K562 (cell line): ENCODE measurements at regions not wholly inside any gene's neighbourhood (a gene's known extent, or its start where the extent isn't known, plus 50 kb on each side); places are given as distances from the start of the nearest gene placed in this dataset.

Experiments used
- ATAC-seq: fragments of 200-7000 bp; cut with Tn5 transposase; 3 replicates; pipeline ENCODE4 v1.9.1; 2020; ENCODE audit warnings: moderate library complexity
- BruUV-seq: library from RNA; stranded (reverse); fragments of 400-500 nt; replicated peaks from 2 replicates; lab custom pipeline; 2021; lab: Mats Ljungman, UMichigan
- CTCF ChIA-PET: fragments of 300-600 bp; formaldehyde crosslinking; extraction: SDS; loops from one replicate; lab custom pipeline; 2021; ENCODE audit warnings: low intra/inter-chr PET ratio; lab: Yijun Ruan, JAX
- POLR2A ChIA-PET: fragments of 300-600, 350-650 bp; sonication (Branson Sonifier 250); formaldehyde crosslinking; extraction: SDS; loops from one replicate; lab custom pipeline; 2021; ENCODE audit warnings: antibody characterized with exemption, inconsistent platforms; lab: Yijun Ruan, JAX
- DNase-seq, 4 experiments: peaks; one replicate each; pipeline versions ENCODE4 v3.0.0 to v3.0.0-alpha.2; 2011 to 2018; ENCODE audit warnings: low spot score in 3 of 4, mixed read lengths in 3 of 4; ENCODE audit errors: extremely low read depth in 1 of 4
- FAIRE-seq: peaks from 2 replicates; lab custom pipeline; 2011; peaks lifted over from hg19 to GRCh38; lab: Jason Lieb, UNC
- H2AFZ ChIP-seq: 2 replicates; pipeline ENCODE4 v1.6.0; 2011; ENCODE audit warnings: low read depth, low read length, control low read depth, inconsistent platforms
- H3K27ac ChIP-seq: fragments of 200-600 bp; 3 replicates; pipeline ENCODE4 v1.8.0; 2011; ENCODE audit warnings: low read depth, mild to moderate bottlenecking, control low read depth, inconsistent platforms, low read length, moderate library complexity, mixed read lengths; ENCODE audit errors: extremely low read depth
- H3K27me3 ChIP-seq, 2 experiments: fragments of 300-600 bp in 1 of 2; 2 replicates in 1 of 2; 3 replicates in 1 of 2; pipeline versions ENCODE4 v1.6.0 to v1.8.0; 2011; ENCODE audit warnings: inconsistent platforms in 2 of 2, low read length in 2 of 2, mild to moderate bottlenecking in 1 of 2, mixed read lengths in 1 of 2, moderate library complexity in 1 of 2; ENCODE audit not compliant: control insufficient read depth in 2 of 2, insufficient read depth in 2 of 2
- H3K36me3 ChIP-seq: fragments of 300-600 bp; 3 replicates; pipeline ENCODE4 v1.8.0; 2011; ENCODE audit warnings: mild to moderate bottlenecking, low read length, inconsistent platforms; ENCODE audit not compliant: control insufficient read depth, insufficient read depth
- H3K4me1 ChIP-seq, 2 experiments: fragments of 200-600 bp in 1 of 2; replicated peaks in 1 of 2; 2 replicates in 1 of 2; 3 replicates in 1 of 2; pipeline versions ENCODE4 v1.5.1 to v1.8.0; 2011; ENCODE audit warnings: inconsistent platforms in 2 of 2, low read length in 2 of 2, mild to moderate bottlenecking in 1 of 2, mixed read lengths in 1 of 2, moderate library complexity in 1 of 2; ENCODE audit not compliant: control insufficient read depth in 2 of 2, insufficient read depth in 2 of 2
- H3K4me2 ChIP-seq: 2 replicates; pipeline ENCODE4 v1.6.1; 2011; ENCODE audit warnings: low read length, control low read depth, inconsistent platforms, mixed read lengths; ENCODE audit not compliant: insufficient read depth
- H3K4me3 ChIP-seq: fragments of 200-600 bp; sonication (generic), shearing (Covaris generic); 2 replicates; pipeline ENCODE4 v1.5.1; 2016; ENCODE audit warnings: control low read depth, inconsistent platforms
- H3K79me2 ChIP-seq: fragments of 200-600 bp; 3 replicates; pipeline ENCODE4 v1.8.0; 2011; ENCODE audit warnings: low read length, inconsistent platforms; ENCODE audit not compliant: control insufficient read depth, insufficient read depth
- H3K9ac ChIP-seq, 2 experiments: 2 replicates each; pipeline versions ENCODE4 v1.6.0 to v1.6.1; 2011; ENCODE audit warnings: low read depth in 2 of 2, low read length in 2 of 2, control low read depth in 1 of 2, inconsistent platforms in 1 of 2, mild to moderate bottlenecking in 1 of 2, mixed read lengths in 1 of 2; ENCODE audit not compliant: insufficient read depth in 1 of 2
- H3K9me1 ChIP-seq: one replicate; pipeline ENCODE4 v1.6.0; 2011; ENCODE audit warnings: inconsistent platforms, mild to moderate bottlenecking, low read length, moderate library complexity; ENCODE audit not compliant: control insufficient read depth, insufficient read depth
- H3K9me3 ChIP-seq: replicated peaks from 2 replicates; pipeline ENCODE4 v1.5.1; 2011; ENCODE audit warnings: low read depth, low read length, inconsistent platforms; ENCODE audit not compliant: control insufficient read depth, insufficient read depth
- H4K20me1 ChIP-seq: replicated peaks from 2 replicates; pipeline ENCODE4 v1.6.1; 2011; ENCODE audit warnings: low read length, inconsistent platforms, mixed read lengths; ENCODE audit not compliant: control insufficient read depth, insufficient read depth
- ASH1L ChIP-seq: fragments of 450-650 bp; IDR thresholded peaks from 2 replicates; pipeline ENCODE4 v1.6.1; 2018; ENCODE audit warnings: borderline replicate concordance, mild to moderate bottlenecking, low read depth; ENCODE audit not compliant: partially characterized antibody
- BMI1 ChIP-seq: fragments of 150-350 bp; IDR thresholded peaks from 2 replicates; pipeline ENCODE4 v1.6.1; 2014; ENCODE audit warnings: low read length
- GTF2E2 ChIP-seq: fragments of 200-800 bp; sonication (Bioruptor generic); IDR thresholded peaks from 2 replicates; pipeline ENCODE4 v1.6.1; 2016; ENCODE audit warnings: missing genetic modification characterization, missing compliant biosample characterization
- HLTF ChIP-seq: fragments of 450-650 bp; IDR thresholded peaks from 2 replicates; pipeline ENCODE4 v1.6.1; 2016
- HMG20A ChIP-seq: fragments of 450-650 bp; formaldehyde crosslinking; conservative IDR thresholded peaks from 2 replicates; pipeline ENCODE4 v1.4.0; 2020; ENCODE audit warnings: mild to moderate bottlenecking, mixed read lengths
- MTA3 ChIP-seq: fragments of 450-650 bp; formaldehyde crosslinking; IDR thresholded peaks from 2 replicates; pipeline ENCODE4 v1.6.1; 2017; ENCODE audit warnings: mild to moderate bottlenecking, borderline replicate concordance
- NBN ChIP-seq: fragments of 450-650 bp; IDR thresholded peaks from 2 replicates; pipeline ENCODE4 v1.6.1; 2016; ENCODE audit warnings: low read depth, mild to moderate bottlenecking
- PRMT5 ChIP-seq: sonication (generic); formaldehyde crosslinking; IDR thresholded peaks from 2 replicates; pipeline ENCODE4 v1.5.0; 2020; ENCODE audit warnings: missing genetic modification reagents
- RBM34 ChIP-seq: fragments of 200-400 bp; formaldehyde crosslinking; IDR thresholded peaks from 2 replicates; pipeline ENCODE4 v1.6.1; 2018; ENCODE audit warnings: low read length, borderline replicate concordance; ENCODE audit not compliant: insufficient read depth
- SETDB1 ChIP-seq: IDR thresholded peaks from one replicate; pipeline ENCODE4 v1.6.1; 2012; ENCODE audit warnings: low read length, control low read depth, inconsistent platforms
- SRSF1 ChIP-seq: fragments of 200-400 bp; formaldehyde crosslinking; IDR thresholded peaks from 2 replicates; pipeline ENCODE4 v1.6.1; 2017; ENCODE audit warnings: mild to moderate bottlenecking, low read depth, low read length, moderate library complexity
- SRSF3 ChIP-seq: fragments of 200-400 bp; formaldehyde crosslinking; IDR thresholded peaks from 2 replicates; pipeline ENCODE4 v1.6.1; 2016; ENCODE audit warnings: mild to moderate bottlenecking, low read length, moderate library complexity; ENCODE audit not compliant: insufficient read depth
- TEAD4 ChIP-seq, 2 experiments: sonication (generic) in 1 of 2; formaldehyde crosslinking in 1 of 2; IDR thresholded peaks; 2 replicates each; pipeline versions ENCODE4 v1.6.1 to v1.8.0; 2012 to 2022; ENCODE audit warnings: borderline replicate concordance in 1 of 2, inconsistent platforms in 1 of 2, low read length in 1 of 2, mild to moderate bottlenecking in 1 of 2, missing genetic modification reagents in 1 of 2
- U2AF1 ChIP-seq: fragments of 200-400 bp; formaldehyde crosslinking; optimal IDR thresholded peaks from 2 replicates; pipeline ENCODE3; 2017; ENCODE audit warnings: mild to moderate bottlenecking, low read depth, low read length, moderate library complexity
- ZFP36 ChIP-seq: fragments of 150-350 bp; IDR thresholded peaks from 2 replicates; pipeline ENCODE4 v1.6.1; 2018; ENCODE audit warnings: low read length, low read depth; ENCODE audit not compliant: partially characterized antibody
- ZNF224 ChIP-seq: sonication (generic); formaldehyde crosslinking; IDR thresholded peaks from 2 replicates; pipeline ENCODE4 v1.8.0; 2022; ENCODE audit warnings: mild to moderate bottlenecking, missing genetic modification reagents
- ZNF586 ChIP-seq: fragments of 450-650 bp; formaldehyde crosslinking; conservative IDR thresholded peaks from 2 replicates; pipeline ENCODE4 v1.4.0; 2020; ENCODE audit warnings: mild to moderate bottlenecking, moderate library complexity
- WGBS: fragments of 100-300 bp; shearing (Covaris generic); methylation state at CpG from one replicate; pipeline ENCODE4 v1.1.6; 2016; ENCODE audit warnings: low coverage, mixed read lengths; ENCODE audit not compliant: insufficient coverage; ENCODE audit errors: missing lambda C conversion rate; 5-methylcytosine and 5-hydroxymethylcytosine counted together
- in situ Hi-C: fragments of 300-500 bp; cut with MboI; formaldehyde crosslinking; loops from 4 replicates; pipeline ENCODE4 v1.15.0; 2018; ENCODE audit warnings: inconsistent platforms, mixed read lengths
- intact Hi-C: fragments of 100-400 bp; cut with micrococcal nuclease; formaldehyde crosslinking; loops from 2 replicates; pipeline ENCODE4 v1.14.2; 2022
- TF ChIP-seq, protein P1 (sequence below): fragments of 450-650 bp; IDR thresholded peaks from 2 replicates; pipeline ENCODE4 v1.6.1; 2016; ENCODE audit warnings: missing biosample characterization, missing genetic modification characterization

DNA sequence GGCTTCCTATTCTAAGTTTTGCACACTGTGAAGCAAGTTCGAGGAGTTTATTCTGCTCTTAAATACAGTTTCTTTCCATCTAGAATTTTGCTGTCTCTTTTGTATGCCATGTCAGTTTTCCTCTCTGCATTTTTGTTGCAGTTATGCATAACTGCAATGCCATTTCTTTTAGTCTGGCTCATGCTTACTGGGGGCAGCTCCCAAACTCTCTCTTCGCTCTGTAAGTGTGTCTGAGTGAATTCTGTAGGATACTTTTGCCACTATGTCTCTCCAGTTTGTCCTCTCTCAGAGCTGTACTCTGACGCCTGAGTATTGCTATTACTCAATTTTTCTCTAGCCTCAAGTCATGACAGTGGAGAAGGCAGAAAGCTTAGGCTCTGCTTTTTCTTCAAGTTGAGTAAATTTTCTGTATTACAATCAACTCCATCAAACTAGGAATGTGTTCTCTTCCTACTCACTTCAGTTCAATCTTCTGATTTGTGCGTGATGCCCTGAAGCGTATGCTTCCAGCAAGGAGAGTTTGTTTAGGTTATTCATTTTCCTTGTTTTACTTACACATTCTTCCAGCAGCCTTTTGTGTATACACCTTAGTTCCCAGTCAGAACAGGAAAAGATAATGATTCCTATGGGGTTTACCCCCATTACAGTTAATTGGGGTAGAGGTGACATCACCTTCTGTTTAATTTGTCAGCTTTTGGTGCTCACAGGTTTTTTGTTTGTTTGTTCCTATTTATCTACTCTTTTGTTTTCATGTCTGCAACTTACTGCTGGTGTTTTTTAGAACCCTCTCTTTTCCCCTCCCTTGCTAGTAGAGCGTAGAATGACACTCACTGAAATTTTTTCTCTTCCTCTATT is 430.9 kb downstream of the BCKDHB start:
- FAIRE-seq, result no peak
- TF ChIP-seq HMG20A (CRISPR knock-in tag) (no peak), NBN (no peak), SRSF3 (no peak), RBM34 (no peak), GTF2E2 (tag) (no peak), ZNF224 (CRISPR knock-in tag) (no peak), ZFP36 (no peak), ASH1L (no peak), ZNF586 (no peak), SRSF1 (no peak), PRMT5 (CRISPR knock-in tag) (no peak), SETDB1 (no peak), HLTF (no peak), U2AF1 (no peak), BMI1 (no peak), TEAD4 (IDR thresholded peaks at IDR 0.05; ENCODE audit: low read length) (no peak), TEAD4 (CRISPR knock-in tag; IDR thresholded peaks at IDR 0.05; ENCODE audit: borderline replicate concordance) (no peak), MTA3 (no peak)
- TF ChIP-seq, protein P1, sequence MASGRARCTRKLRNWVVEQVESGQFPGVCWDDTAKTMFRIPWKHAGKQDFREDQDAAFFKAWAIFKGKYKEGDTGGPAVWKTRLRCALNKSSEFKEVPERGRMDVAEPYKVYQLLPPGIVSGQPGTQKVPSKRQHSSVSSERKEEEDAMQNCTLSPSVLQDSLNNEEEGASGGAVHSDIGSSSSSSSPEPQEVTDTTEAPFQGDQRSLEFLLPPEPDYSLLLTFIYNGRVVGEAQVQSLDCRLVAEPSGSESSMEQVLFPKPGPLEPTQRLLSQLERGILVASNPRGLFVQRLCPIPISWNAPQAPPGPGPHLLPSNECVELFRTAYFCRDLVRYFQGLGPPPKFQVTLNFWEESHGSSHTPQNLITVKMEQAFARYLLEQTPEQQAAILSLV, result no peak

More for the DNA sequence above, 430.9 kb downstream of the BCKDHB start:
- H3K4me1 ChIP-seq, result no peaks in the 10 kb centered on the region
- H3K79me2 ChIP-seq, result no peaks in the 10 kb centered on the region
- H3K4me2 ChIP-seq, result no peak overlapping the region
- H4K20me1 ChIP-seq, result no peaks in the 10 kb centered on the region
- no peak overlapping the region for H3K9ac ChIP-seq
- no peaks in the 10 kb centered on the region for H3K27me3 ChIP-seq
- in situ Hi-C loops, result no loop called here
- no peaks in the 10 kb centered on the region for H3K9me1 ChIP-seq
- DNase-seq (no peak), ATAC-seq (no peak)
- no peak overlapping the region for H3K4me3 ChIP-seq
- no peaks in the 10 kb centered on the region for H3K36me3 ChIP-seq
- H3K27ac ChIP-seq, result no peak overlapping the region
- H3K9me3 ChIP-seq, result no peaks in the 10 kb centered on the region
- POLR2A ChIA-PET, result no interaction called here
- CTCF ChIA-PET, result no interaction called here
- intact Hi-C loops, result no loop called here
- no TSS peak for BruUV-seq
- 9% methylated on average over 6 of the region's 6 CpGs for WGBS
- no peak overlapping the region for H2AFZ ChIP-seq
